ENCODE measurements at regions not wholly inside any gene's neighbourhood (a gene's known extent, or its start where the extent isn't known, plus 50 kb on each side); places are given as distances from the start of the nearest gene placed in this dataset.

DNA sequence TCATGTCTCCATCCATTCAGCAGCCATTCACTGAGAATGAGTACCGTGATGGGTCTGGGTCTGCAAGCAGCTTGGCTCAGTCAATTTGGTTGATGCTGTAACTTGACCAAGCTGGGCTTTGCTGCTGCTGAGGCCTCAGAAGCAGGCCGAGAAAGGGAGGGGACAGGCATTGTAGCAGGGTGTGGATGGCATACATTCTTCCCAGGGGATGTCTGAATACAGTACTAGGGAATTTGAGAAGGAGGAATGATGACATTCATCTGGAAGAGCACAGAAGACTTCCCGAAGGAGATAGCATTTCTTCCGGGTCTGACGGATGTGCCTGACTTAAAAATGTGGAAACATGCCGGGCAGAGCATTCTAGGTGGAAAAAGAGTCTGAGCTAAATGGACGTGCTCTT, 105.3 kb upstream of the ADPGK start:
- Histone ChIP-seq H3K9me3 (no peaks in the 10 kb centered on the region), H3K4me3 (no peak overlapping the region), H3K27me3 (no peaks in the 10 kb centered on the region), H3K4me1 (no peaks in the 10 kb centered on the region), H3K36me3 (no peaks in the 10 kb centered on the region), H3K27ac (no peak overlapping the region)
- 64% methylated on average over 7 of the region's 7 CpGs for WGBS (ENCODE audit: insufficient coverage, low coverage, low lambda C conversion rate, missing lambda C conversion rate)
- intact Hi-C loops (cut with DNase I), result no loop called here
- ATAC-seq, result no peak
- no peak for DNase-seq
- TF ChIP-seq, protein P1, sequence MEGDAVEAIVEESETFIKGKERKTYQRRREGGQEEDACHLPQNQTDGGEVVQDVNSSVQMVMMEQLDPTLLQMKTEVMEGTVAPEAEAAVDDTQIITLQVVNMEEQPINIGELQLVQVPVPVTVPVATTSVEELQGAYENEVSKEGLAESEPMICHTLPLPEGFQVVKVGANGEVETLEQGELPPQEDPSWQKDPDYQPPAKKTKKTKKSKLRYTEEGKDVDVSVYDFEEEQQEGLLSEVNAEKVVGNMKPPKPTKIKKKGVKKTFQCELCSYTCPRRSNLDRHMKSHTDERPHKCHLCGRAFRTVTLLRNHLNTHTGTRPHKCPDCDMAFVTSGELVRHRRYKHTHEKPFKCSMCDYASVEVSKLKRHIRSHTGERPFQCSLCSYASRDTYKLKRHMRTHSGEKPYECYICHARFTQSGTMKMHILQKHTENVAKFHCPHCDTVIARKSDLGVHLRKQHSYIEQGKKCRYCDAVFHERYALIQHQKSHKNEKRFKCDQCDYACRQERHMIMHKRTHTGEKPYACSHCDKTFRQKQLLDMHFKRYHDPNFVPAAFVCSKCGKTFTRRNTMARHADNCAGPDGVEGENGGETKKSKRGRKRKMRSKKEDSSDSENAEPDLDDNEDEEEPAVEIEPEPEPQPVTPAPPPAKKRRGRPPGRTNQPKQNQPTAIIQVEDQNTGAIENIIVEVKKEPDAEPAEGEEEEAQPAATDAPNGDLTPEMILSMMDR (IDR thresholded peaks at IDR 0.05), result no peak
- TF ChIP-seq POLR2A (IDR thresholded peaks at IDR 0.05), result no peak

DNA sequence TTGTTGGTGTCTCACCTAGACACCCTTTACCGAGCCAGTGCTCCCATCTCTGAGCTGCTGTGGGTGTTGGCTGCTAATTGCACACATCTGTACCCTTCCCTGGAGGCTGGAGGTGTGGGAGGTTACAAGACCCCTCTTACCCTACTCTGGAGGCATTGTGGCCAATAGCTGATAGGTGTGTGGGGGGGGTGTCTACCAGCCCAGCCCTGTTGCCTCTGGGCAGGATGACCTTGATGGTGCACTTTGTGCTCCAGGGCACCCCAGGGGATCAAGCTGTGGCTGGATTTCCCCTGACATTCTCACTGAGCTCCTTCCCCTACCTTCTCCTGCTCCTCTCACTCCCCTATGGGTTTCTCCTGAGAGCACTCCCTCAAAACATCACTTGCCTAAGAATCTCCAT, 104.7 kb upstream of the ADPGK start:
- intact Hi-C loops (cut with DNase I), result no loop called here
- TF ChIP-seq, protein P1 (IDR thresholded peaks at IDR 0.05), result no peak
- TF ChIP-seq POLR2A (IDR thresholded peaks at IDR 0.05), result no peak
- Histone ChIP-seq H3K27me3 (no peaks in the 10 kb centered on the region), H3K9me3 (no peaks in the 10 kb centered on the region), H3K4me1 (no peaks in the 10 kb centered on the region), H3K4me3 (no peak overlapping the region), H3K36me3 (no peaks in the 10 kb centered on the region), H3K27ac (no peak overlapping the region)
- 43% methylated on average over 1 of the region's 1 CpG for WGBS (ENCODE audit: insufficient coverage, low coverage, low lambda C conversion rate, missing lambda C conversion rate)
- ATAC-seq (no peak), DNase-seq (no peak)

DNA sequence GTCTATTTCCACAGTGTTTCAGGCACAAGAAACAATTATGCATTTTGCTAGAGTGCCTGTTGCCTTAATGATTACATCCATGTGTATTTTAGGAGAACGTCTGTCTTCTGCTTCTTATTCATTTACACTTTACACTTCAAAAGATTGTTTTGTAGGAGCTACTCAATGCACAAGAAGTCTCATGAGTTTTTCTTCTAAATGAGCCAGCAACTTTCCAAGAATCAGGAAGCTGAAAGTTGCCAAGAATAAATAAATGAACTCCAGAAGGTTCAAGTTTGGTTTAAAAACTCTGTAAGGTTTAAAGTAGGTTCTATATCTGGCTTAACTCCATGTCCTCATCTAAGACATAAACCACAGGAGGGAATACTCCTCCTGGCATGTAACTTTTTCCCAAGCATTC, 103.8 kb upstream of the ADPGK start:
- H3K4me1 ChIP-seq, result no peaks in the 10 kb centered on the region
- DNase-seq (no peak), ATAC-seq (no peak)
- H3K27me3 ChIP-seq, result no peaks in the 10 kb centered on the region
- H3K36me3 ChIP-seq, result no peaks in the 10 kb centered on the region
- H3K27ac ChIP-seq, result no peak overlapping the region
- intact Hi-C loops (cut with DNase I), result no loop called here
- 21% methylated on average over 1 of the region's 1 CpG for WGBS (ENCODE audit: insufficient coverage, low coverage, low lambda C conversion rate, missing lambda C conversion rate)
- H3K9me3 ChIP-seq, result peaks cover 0 to 4% (median 0%) of the 10 kb centered on the region in 4 donors
- H3K4me3 ChIP-seq, result no peak overlapping the region
- TF ChIP-seq, protein P1 (IDR thresholded peaks at IDR 0.05), result no peak
- TF ChIP-seq POLR2A (IDR thresholded peaks at IDR 0.05), result no peak

DNA sequence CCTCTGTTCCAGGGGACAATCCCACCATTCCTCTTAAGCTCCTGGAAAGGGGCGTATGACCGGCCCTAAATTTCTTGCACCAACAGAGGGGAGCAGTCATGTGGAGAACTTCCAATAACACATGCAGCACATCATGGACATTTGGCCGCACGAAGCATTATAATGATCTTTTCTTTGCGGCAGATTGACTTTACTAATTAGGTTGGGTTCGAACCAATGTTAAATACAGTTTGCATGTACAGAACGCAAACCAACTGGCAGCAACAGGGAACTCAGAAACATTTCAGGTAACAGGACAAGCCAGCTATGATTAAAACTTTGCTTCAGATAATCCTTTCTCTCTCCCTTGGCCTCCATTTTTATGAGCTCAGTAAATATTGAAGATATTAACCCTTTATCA, 100.8 kb upstream of the ADPGK start:
- H3K36me3 ChIP-seq, result no peaks in the 10 kb centered on the region
- H3K27me3 ChIP-seq, result no peaks in the 10 kb centered on the region
- DNase-seq (no peak), ATAC-seq (no peak)
- WGBS (ENCODE audit: insufficient coverage, low coverage, low lambda C conversion rate, missing lambda C conversion rate), result 92% methylated on average over 4 of the region's 7 CpGs
- intact Hi-C loops (cut with DNase I), result no loop called here
- no peak overlapping the region for H3K4me3 ChIP-seq
- no peak overlapping the region for H3K27ac ChIP-seq
- H3K9me3 ChIP-seq, result peaks cover 0 to 8% (median 3%) of the 10 kb centered on the region in 4 donors
- TF ChIP-seq, protein P1 (IDR thresholded peaks at IDR 0.05), result no peak
- TF ChIP-seq POLR2A (IDR thresholded peaks at IDR 0.05), result no peak
- no peaks in the 10 kb centered on the region for H3K4me1 ChIP-seq

Measured in right lobe of liver (tissue), 6 donors.